ENCODE measurements at regions not wholly inside any gene's neighbourhood (a gene's known extent, or its start where the extent isn't known, plus 50 kb on each side); places are given as distances from the start of the nearest gene placed in this dataset.
"Not testable (repeated sequence)": the region's sequence is repeated elsewhere in the genome, so short reads cannot be mapped to it uniquely, and the experiment has no call there.

- peak; percentile 66 for DNase-seq (ENCODE audit: low read depth)
These were observed 238.5 kb downstream of the RBM19 start for GRCh38 chr12:113727651-113728061.

- DNase-seq (ENCODE audit: low read depth), result no peak
These were observed 239.8 kb downstream of the RBM19 start for GRCh38 chr12:113726254-113726819.

- DNase-seq (ENCODE audit: low read depth), result no peak
These were observed 240.6 kb downstream of the RBM19 start for GRCh38 chr12:113725557-113725876.

GRCh38 chr12:113724794-113725556, 241.2 kb downstream of the RBM19 start:
- DNase-seq (ENCODE audit: low read depth), result no peak

- no peak for DNase-seq (ENCODE audit: low read depth)
These were observed 242.5 kb downstream of the RBM19 start for GRCh38 chr12:113723631-113724030.

- no peak for DNase-seq (ENCODE audit: low read depth)
These were observed 243.4 kb downstream of the RBM19 start for GRCh38 chr12:113722747-113723146.

GRCh38 chr12:113720629-113721028, 245.5 kb downstream of the RBM19 start:
- DNase-seq (ENCODE audit: low read depth), result no peak

GRCh38 chr12:113719911-113720591, 246.1 kb downstream of the RBM19 start:
- DNase-seq (ENCODE audit: low read depth), result no peak

- DNase-seq (ENCODE audit: low read depth), result no peak
These were observed 241.5 kb upstream of the LHX5 start for GRCh38 chr12:113713156-113713555.

GRCh38 chr12:113712481-113712880, 240.8 kb upstream of the LHX5 start:
- DNase-seq (ENCODE audit: low read depth), result no peak

GRCh38 chr12:113710216-113710615, 238.5 kb upstream of the LHX5 start:
- DNase-seq (ENCODE audit: low read depth), result no peak

- DNase-seq (ENCODE audit: low read depth), result no peak
These were observed 237.8 kb upstream of the LHX5 start for GRCh38 chr12:113709456-113709855.

GRCh38 chr12:113702836-113703235, 231.2 kb upstream of the LHX5 start:
- no peak for DNase-seq (ENCODE audit: low read depth)

- DNase-seq (ENCODE audit: low read depth), result no peak
These were observed 230.6 kb upstream of the LHX5 start for GRCh38 chr12:113702276-113702675.

- DNase-seq (ENCODE audit: low read depth), result peak; percentile 43
These were observed 229.3 kb upstream of the LHX5 start for GRCh38 chr12:113700943-113701342.

- not testable (repeated sequence) for DNase-seq (ENCODE audit: low read depth)
These were observed 228.3 kb upstream of the LHX5 start for GRCh38 chr12:113699984-113700383.

- DNase-seq (ENCODE audit: low read depth), result no peak
These were observed 226.8 kb upstream of the LHX5 start for GRCh38 chr12:113698510-113698858.

GRCh38 chr12:113697651-113698509, 226.2 kb upstream of the LHX5 start:
- DNase-seq (ENCODE audit: low read depth), result no peak

- no peak for DNase-seq (ENCODE audit: low read depth)
These were observed 225.4 kb upstream of the LHX5 start for GRCh38 chr12:113697104-113697503.

GRCh38 chr12:113693693-113694092, 222.0 kb upstream of the LHX5 start:
- DNase-seq (ENCODE audit: low read depth), result no peak

GRCh38 chr12:113689047-113689610, 217.5 kb upstream of the LHX5 start:
- no peak for DNase-seq (ENCODE audit: low read depth)

GRCh38 chr12:113688313-113688712, 216.6 kb upstream of the LHX5 start:
- DNase-seq (ENCODE audit: low read depth), result no peak

All from HT1080 (cell line).